GM12892 (cell line): ENCODE measurements at regions not wholly inside any gene's neighbourhood (a gene's known extent, or its start where the extent isn't known, plus 50 kb on each side); places are given as distances from the start of the nearest gene placed in this dataset.

Source experiments
- POLR2A ChIP-seq: IDR thresholded peaks from 2 replicates; pipeline ENCODE4 v1.6.1; 2011; ENCODE audit warnings: low read depth, low read length, control low read depth
- POLR2AphosphoS5 ChIP-seq: IDR thresholded peaks from 2 replicates; pipeline ENCODE4 v1.6.1; 2011; ENCODE audit warnings: low read depth, low read length, control low read depth

- TF ChIP-seq POLR2A = no peak
- TF ChIP-seq POLR2AphosphoS5 = no peak
Observed at GRCh38 chr10:128576336-128576735, 450.1 kb upstream of the MKI67 start.
